H9 (cell line): ENCODE measurements at regions not wholly inside any gene's neighbourhood (a gene's known extent, or its start where the extent isn't known, plus 50 kb on each side); places are given as distances from the start of the nearest gene placed in this dataset.

Source experiments
- DNase-seq: peaks from one replicate; pipeline ENCODE4 v3.0.0-alpha.2; 2017
- H2AFZ ChIP-seq: one replicate; pipeline ENCODE4 v1.6.1; 2013; ENCODE audit warnings: mild to moderate bottlenecking, low read length, control low read depth, moderate library complexity
- H2AK5ac ChIP-seq: 2 replicates; pipeline ENCODE4 v1.6.1; 2013; ENCODE audit warnings: low read length, control low read depth, mixed read lengths; ENCODE audit not compliant: insufficient read length
- H2BK120ac ChIP-seq: one replicate; pipeline ENCODE4 v1.6.1; 2013; ENCODE audit warnings: low read depth, mild to moderate bottlenecking, low read length, control low read depth, inconsistent platforms; ENCODE audit not compliant: poor library complexity, severe bottlenecking
- H2BK12ac ChIP-seq: 2 replicates; pipeline ENCODE4 v1.6.1; 2013; ENCODE audit warnings: low read length, control low read depth, mixed read lengths, low read depth; ENCODE audit not compliant: insufficient read length
- H2BK15ac ChIP-seq: 2 replicates; pipeline ENCODE4 v1.6.1; 2013; ENCODE audit warnings: low read depth, low read length, control low read depth
- H2BK20ac ChIP-seq: one replicate; pipeline ENCODE4 v1.6.1; 2013; ENCODE audit warnings: low read depth, mild to moderate bottlenecking, low read length, control low read depth, inconsistent platforms; ENCODE audit not compliant: poor library complexity, severe bottlenecking
- H2BK5ac ChIP-seq: 2 replicates; pipeline ENCODE4 v1.6.1; 2013; ENCODE audit warnings: low read length, control low read depth, mixed read lengths; ENCODE audit not compliant: insufficient read length
- H3K14ac ChIP-seq: 2 replicates; pipeline ENCODE4 v1.6.1; 2013; ENCODE audit warnings: low read length, control low read depth; ENCODE audit not compliant: insufficient read depth
- H3K18ac ChIP-seq: 2 replicates; pipeline ENCODE4 v1.6.1; 2013; ENCODE audit warnings: low read depth, mild to moderate bottlenecking, mixed read lengths, low read length, control low read depth; ENCODE audit not compliant: insufficient read length
- H3K23ac ChIP-seq: 2 replicates; pipeline ENCODE4 v1.6.1; 2013; ENCODE audit warnings: low read length, control low read depth, mixed read lengths, low read depth; ENCODE audit not compliant: insufficient read length
- H3K23me2 ChIP-seq: 2 replicates; pipeline ENCODE4 v1.6.1; 2013; ENCODE audit warnings: low read depth, mild to moderate bottlenecking, mixed read lengths, low read length, control low read depth; ENCODE audit not compliant: insufficient read length, poor library complexity, severe bottlenecking
- H3K27ac ChIP-seq: 2 replicates; pipeline ENCODE4 v1.5.1; 2013; ENCODE audit warnings: low read length, control low read depth, mixed read lengths, low read depth; ENCODE audit not compliant: insufficient read length
- H3K27me3 ChIP-seq: 2 replicates; pipeline ENCODE4 v1.6.1; 2013; ENCODE audit warnings: low read length, control low read depth, inconsistent platforms; ENCODE audit not compliant: insufficient read depth
- H3K4ac ChIP-seq: 2 replicates; pipeline ENCODE4 v1.6.1; 2013; ENCODE audit warnings: low read depth, mild to moderate bottlenecking, control low read depth, inconsistent platforms, low read length, moderate library complexity
- H3K4me1 ChIP-seq: 2 replicates; pipeline ENCODE4 v1.6.1; 2013; ENCODE audit warnings: low read length, control low read depth, inconsistent platforms; ENCODE audit not compliant: insufficient read depth
- H3K4me2 ChIP-seq: 2 replicates; pipeline ENCODE4 v1.6.1; 2013; ENCODE audit warnings: low read length, control low read depth, mixed read lengths; ENCODE audit not compliant: insufficient read length, insufficient read depth
- H3K56ac ChIP-seq: 2 replicates; pipeline ENCODE4 v1.6.1; 2013; ENCODE audit warnings: low read depth, mild to moderate bottlenecking, mixed read lengths, low read length, control low read depth; ENCODE audit not compliant: insufficient read length
- H3K79me1 ChIP-seq: 2 replicates; pipeline ENCODE4 v1.6.1; 2013; ENCODE audit warnings: low read depth, mild to moderate bottlenecking, moderate library complexity, low read length, control low read depth, inconsistent platforms; ENCODE audit not compliant: insufficient read depth, poor library complexity, severe bottlenecking
- H3K79me2 ChIP-seq: 2 replicates; pipeline ENCODE4 v1.6.1; 2013; ENCODE audit warnings: low read length, control low read depth, inconsistent platforms; ENCODE audit not compliant: insufficient read depth
- H3K9ac ChIP-seq: 2 replicates; pipeline ENCODE4 v1.6.1; 2013; ENCODE audit warnings: low read length, control low read depth, mixed read lengths; ENCODE audit not compliant: insufficient read length; ENCODE audit errors: extremely low read depth
- H3K9me3 ChIP-seq: one replicate; pipeline ENCODE4 v1.6.1; 2013; ENCODE audit warnings: low read depth, low read length, inconsistent platforms; ENCODE audit not compliant: control insufficient read depth
- H3T11ph ChIP-seq: one replicate; pipeline ENCODE4 v1.6.1; 2013; ENCODE audit warnings: mild to moderate bottlenecking, low read length, control low read depth, inconsistent platforms
- H4K20me1 ChIP-seq: one replicate; pipeline ENCODE4 v1.6.1; 2013; ENCODE audit not compliant: control insufficient read depth, insufficient read length, insufficient read depth
- H4K5ac ChIP-seq: 2 replicates; pipeline ENCODE4 v1.6.1; 2013; ENCODE audit warnings: low read depth, mild to moderate bottlenecking, mixed read lengths, low read length, control low read depth; ENCODE audit not compliant: insufficient read length
- H4K8ac ChIP-seq: replicated peaks from 2 replicates; pipeline ENCODE4 v1.6.1; 2013; ENCODE audit warnings: low read length, control low read depth, mixed read lengths, low read depth; ENCODE audit not compliant: insufficient read length
- H4K91ac ChIP-seq: 2 replicates; pipeline ENCODE4 v1.6.1; 2013; ENCODE audit warnings: low read depth, mild to moderate bottlenecking, moderate library complexity, mixed read lengths, low read length, control low read depth; ENCODE audit not compliant: insufficient read length
- H3K27ac Mint-ChIP-seq, 3 experiments: 2 replicates in 2 of 3; 3 replicates in 1 of 3; pipeline ENCODE4 v1.8.0; 2020 to 2021; ENCODE audit warnings: mixed read lengths in 3 of 3, mild to moderate bottlenecking in 1 of 3, moderate library complexity in 1 of 3
- H3K27me3 Mint-ChIP-seq: 2 replicates; pipeline ENCODE4 v1.8.0; 2021; ENCODE audit warnings: low read depth, mild to moderate bottlenecking, moderate library complexity, mixed read lengths
- H3K36me3 Mint-ChIP-seq, 3 experiments: 2 replicates in 2 of 3; 3 replicates in 1 of 3; pipeline ENCODE4 v1.8.0; 2020 to 2021; ENCODE audit warnings: low read depth in 3 of 3, mixed read lengths in 3 of 3; ENCODE audit not compliant: insufficient read depth in 1 of 3
- H3K4me1 Mint-ChIP-seq, 2 experiments: 2 replicates each; pipeline ENCODE4 v1.8.0; 2020; ENCODE audit warnings: mixed read lengths in 2 of 2
- H3K4me3 Mint-ChIP-seq, 2 experiments: 2 replicates in 1 of 2; 3 replicates in 1 of 2; pipeline ENCODE4 v1.8.0; 2020 to 2021; ENCODE audit warnings: mild to moderate bottlenecking in 2 of 2, mixed read lengths in 2 of 2, moderate library complexity in 1 of 2
- H3K9me3 Mint-ChIP-seq, 2 experiments: 2 replicates in 1 of 2; 3 replicates in 1 of 2; pipeline ENCODE4 v1.8.0; 2020; ENCODE audit warnings: mild to moderate bottlenecking in 2 of 2, mixed read lengths in 2 of 2, moderate library complexity in 1 of 2
- WGBS: extraction: QIAGEN DNeasy Blood & Tissue Kit; methylation state at CpG from one replicate; pipeline ENCODE4 v1.1.7; 2013; ENCODE audit warnings: missing lambda C conversion rate, low lambda C conversion rate, mixed read lengths; ENCODE audit not compliant: insufficient read length; ENCODE audit errors: extremely low coverage; 5-methylcytosine and 5-hydroxymethylcytosine counted together
- TF ChIP-seq, protein P1 (sequence below): fragments of 200-600 bp; sonication (generic); conservative IDR thresholded peaks from 3 replicates; pipeline ENCODE4 v1.8.0; 2021; ENCODE audit warnings: antibody characterized with exemption, mild to moderate bottlenecking

DNA sequence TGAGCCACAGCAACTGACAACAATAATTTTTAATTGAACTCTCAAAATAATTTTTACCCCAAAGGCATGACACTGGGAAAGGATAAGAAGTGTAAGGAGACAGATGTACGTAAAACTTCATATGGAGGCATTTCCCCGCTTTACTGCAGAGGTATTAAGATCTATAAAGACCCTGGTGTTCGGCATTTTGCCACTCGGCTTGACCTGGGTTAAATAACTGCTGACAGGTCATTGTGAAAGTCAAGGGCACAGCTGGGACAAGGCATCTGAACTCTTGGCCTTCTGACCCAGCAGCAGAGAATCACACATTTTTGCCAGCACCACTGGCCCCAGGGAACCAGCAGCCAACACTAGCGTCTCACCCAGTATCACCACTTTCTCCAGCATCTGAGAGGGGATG is 372.1 kb downstream of the SOX9 start:
- Histone ChIP-seq H3K27me3 (no peaks in the 10 kb centered on the region), H3K14ac (no peak overlapping the region), H3K56ac (no peak overlapping the region), H3K4me2 (no peak overlapping the region), H4K91ac (no peak overlapping the region), H2BK15ac (no peak overlapping the region), H2BK5ac (no peak overlapping the region), H4K5ac (no peak overlapping the region), H2BK20ac (no peak overlapping the region), H3K79me1 (no peaks in the 10 kb centered on the region), H3K4me1 (no peaks in the 10 kb centered on the region), H3K27ac (no peak overlapping the region), H4K20me1 (no peaks in the 10 kb centered on the region), H3K79me2 (no peaks in the 10 kb centered on the region), H3K4ac (no peak overlapping the region), H3K9ac (no peak overlapping the region), H3K23me2 (no peaks in the 10 kb centered on the region), H2BK120ac (no peak overlapping the region), H2BK12ac (no peak overlapping the region), H2AFZ (no peak overlapping the region), H2AK5ac (no peak overlapping the region), H3K18ac (no peak overlapping the region), H3T11ph (no peak overlapping the region), H4K8ac (no peak overlapping the region), H3K23ac (no peak overlapping the region), H3K9me3 (no peaks in the 10 kb centered on the region)
- Mint-ChIP-seq H3K4me1 (peaks cover 6 to 10% of the 10 kb centered on the region in 2 experiments), H3K27ac (no peak overlapping the region), H3K4me3 (no peak overlapping the region), H3K27me3 (peaks cover 3% of the 10 kb centered on the region), H3K36me3 (no peaks in the 10 kb centered on the region; a peak in 1 of 7 replicates), H3K9me3 (no peaks in the 10 kb centered on the region; a peak in 1 of 5 replicates)
- TF ChIP-seq, protein P1, sequence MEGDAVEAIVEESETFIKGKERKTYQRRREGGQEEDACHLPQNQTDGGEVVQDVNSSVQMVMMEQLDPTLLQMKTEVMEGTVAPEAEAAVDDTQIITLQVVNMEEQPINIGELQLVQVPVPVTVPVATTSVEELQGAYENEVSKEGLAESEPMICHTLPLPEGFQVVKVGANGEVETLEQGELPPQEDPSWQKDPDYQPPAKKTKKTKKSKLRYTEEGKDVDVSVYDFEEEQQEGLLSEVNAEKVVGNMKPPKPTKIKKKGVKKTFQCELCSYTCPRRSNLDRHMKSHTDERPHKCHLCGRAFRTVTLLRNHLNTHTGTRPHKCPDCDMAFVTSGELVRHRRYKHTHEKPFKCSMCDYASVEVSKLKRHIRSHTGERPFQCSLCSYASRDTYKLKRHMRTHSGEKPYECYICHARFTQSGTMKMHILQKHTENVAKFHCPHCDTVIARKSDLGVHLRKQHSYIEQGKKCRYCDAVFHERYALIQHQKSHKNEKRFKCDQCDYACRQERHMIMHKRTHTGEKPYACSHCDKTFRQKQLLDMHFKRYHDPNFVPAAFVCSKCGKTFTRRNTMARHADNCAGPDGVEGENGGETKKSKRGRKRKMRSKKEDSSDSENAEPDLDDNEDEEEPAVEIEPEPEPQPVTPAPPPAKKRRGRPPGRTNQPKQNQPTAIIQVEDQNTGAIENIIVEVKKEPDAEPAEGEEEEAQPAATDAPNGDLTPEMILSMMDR, result no peak
- DNase-seq, result no peak
- no CpG with 5 or more reads among the region's 5 CpGs for WGBS
